ENCODE measurements at regions not wholly inside any gene's neighbourhood (a gene's known extent, or its start where the extent isn't known, plus 50 kb on each side); places are given as distances from the start of the nearest gene placed in this dataset.

- Histone ChIP-seq H3K4me1 (no peaks in the 10 kb centered on the region), H3K36me3 (no peaks in the 10 kb centered on the region), H3K9me3 (no peaks in the 10 kb centered on the region), H3K27me3 (no peaks in the 10 kb centered on the region), H3K27ac (replicated peaks in 1 of 4) (no peak overlapping the region), H3K4me3 (no peak overlapping the region)
- TF ChIP-seq POLR2AphosphoS5 (IDR thresholded peaks at IDR 0.05) (no peak), CTCF (IDR thresholded peaks at IDR 0.05) (no peak), EP300 (IDR thresholded peaks at IDR 0.05) (no peak), POLR2A (IDR thresholded peaks at IDR 0.05; ENCODE audit: low read depth) (no peak)
- no peak for DNase-seq (ENCODE audit: extremely low spot score)
- intact Hi-C loops (cut with DNase I), result no loop called here
- WGBS, result 85% methylated on average over 5 of the region's 5 CpGs
Observed at GRCh38 chr3:73228000-73228399, 166.5 kb downstream of the EBLN2 start.

- no peaks in the 10 kb centered on the region for H3K27me3 ChIP-seq
- no peak for DNase-seq (ENCODE audit: extremely low spot score)
- no peaks in the 10 kb centered on the region for H3K4me1 ChIP-seq
- intact Hi-C loops (cut with DNase I), result no loop called here
- H3K36me3 ChIP-seq, result no peaks in the 10 kb centered on the region
- TF ChIP-seq CTCF (IDR thresholded peaks at IDR 0.05), result no peak
- no peak for TF ChIP-seq EP300 (IDR thresholded peaks at IDR 0.05)
- TF ChIP-seq POLR2AphosphoS5 (IDR thresholded peaks at IDR 0.05), result no peak
- no peak for TF ChIP-seq POLR2A (IDR thresholded peaks at IDR 0.05; ENCODE audit: low read depth)
- no peak overlapping the region for H3K27ac ChIP-seq (replicated peaks in 1 of 4)
- WGBS, result 90% methylated on average over 5 of the region's 5 CpGs
- H3K9me3 ChIP-seq, result no peaks in the 10 kb centered on the region
- H3K4me3 ChIP-seq, result no peak overlapping the region
Observed at GRCh38 chr3:73228437-73228836, 167.0 kb downstream of the EBLN2 start.

GRCh38 chr3:73228959-73229358 is 167.5 kb downstream of the EBLN2 start:
- no peak overlapping the region for H3K27ac ChIP-seq (replicated peaks in 1 of 4)
- TF ChIP-seq EP300 (IDR thresholded peaks at IDR 0.05) (no peak), POLR2AphosphoS5 (IDR thresholded peaks at IDR 0.05) (no peak), CTCF (IDR thresholded peaks at IDR 0.05) (no peak), POLR2A (IDR thresholded peaks at IDR 0.05; ENCODE audit: low read depth) (no peak)
- no peaks in the 10 kb centered on the region for H3K27me3 ChIP-seq
- H3K9me3 ChIP-seq, result no peaks in the 10 kb centered on the region
- DNase-seq (ENCODE audit: extremely low spot score), result peak; percentile 75
- H3K36me3 ChIP-seq, result no peaks in the 10 kb centered on the region
- no peaks in the 10 kb centered on the region for H3K4me1 ChIP-seq
- 61% methylated on average over 8 of the region's 8 CpGs for WGBS
- intact Hi-C loops (cut with DNase I), result no loop called here
- H3K4me3 ChIP-seq, result no peak overlapping the region

GRCh38 chr3:73234354-73235014 is 173.0 kb downstream of the EBLN2 start:
- peaks cover 0 to 3% (median 0%) of the 10 kb centered on the region in 4 donors for H3K4me1 ChIP-seq
- H3K27me3 ChIP-seq, result no peaks in the 10 kb centered on the region
- peak; percentile 17 for DNase-seq (ENCODE audit: extremely low spot score)
- no peaks in the 10 kb centered on the region for H3K9me3 ChIP-seq
- WGBS, result 89% methylated on average over 4 of the region's 4 CpGs
- intact Hi-C loops (cut with DNase I), result no loop called here
- no peak overlapping the region for H3K27ac ChIP-seq (replicated peaks in 1 of 4)
- H3K36me3 ChIP-seq, result no peaks in the 10 kb centered on the region
- TF ChIP-seq CTCF (IDR thresholded peaks at IDR 0.05) (no peak), EP300 (IDR thresholded peaks at IDR 0.05) (no peak), POLR2AphosphoS5 (IDR thresholded peaks at IDR 0.05) (no peak), POLR2A (IDR thresholded peaks at IDR 0.05; ENCODE audit: low read depth) (no peak)
- no peak overlapping the region for H3K4me3 ChIP-seq

GRCh38 chr3:73235768-73236167 is 174.3 kb downstream of the EBLN2 start:
- Histone ChIP-seq H3K27me3 (no peaks in the 10 kb centered on the region), H3K27ac (replicated peaks in 1 of 4) (no peak overlapping the region), H3K36me3 (no peaks in the 10 kb centered on the region), H3K9me3 (no peaks in the 10 kb centered on the region), H3K4me3 (no peak overlapping the region), H3K4me1 (peaks cover 0 to 3% (median 0%) of the 10 kb centered on the region in 4 donors)
- intact Hi-C loops (cut with DNase I), result no loop called here
- no peak for TF ChIP-seq EP300 (IDR thresholded peaks at IDR 0.05)
- TF ChIP-seq CTCF (IDR thresholded peaks at IDR 0.05), result no peak
- TF ChIP-seq POLR2AphosphoS5 (IDR thresholded peaks at IDR 0.05), result no peak
- no peak for TF ChIP-seq POLR2A (IDR thresholded peaks at IDR 0.05; ENCODE audit: low read depth)
- WGBS, result 79% methylated on average over 7 of the region's 7 CpGs
- DNase-seq (ENCODE audit: extremely low spot score), result peak; percentile 72
